Activated CD4-positive, alpha-beta memory T cell treated with anti-CD3 and anti-CD28 coated beads for 36 hours (primary cell): ENCODE measurements at regions not wholly inside any gene's neighbourhood (a gene's known extent, or its start where the extent isn't known, plus 50 kb on each side); places are given as distances from the start of the nearest gene placed in this dataset.

Source experiments
- CTCF ChIA-PET: fragments of 350-600 bp; sonication (Branson Sonifier 250); formaldehyde crosslinking; loops from one replicate; lab custom pipeline; 2021; ENCODE audit warnings: antibody characterized with exemption, inconsistent platforms; lab: Charles Lee
- POLR2A ChIA-PET: fragments of 350-600 bp; sonication (Branson Sonifier 250); formaldehyde crosslinking; loops from one replicate; lab custom pipeline; 2021; ENCODE audit warnings: antibody characterized with exemption; lab: Charles Lee
- DNase-seq: peaks from one replicate; pipeline ENCODE4 v3.0.0-alpha.2; 2020
- H3K27ac Mint-ChIP-seq: one replicate; pipeline ENCODE4 v1.8.0; 2021; ENCODE audit warnings: mixed read lengths
- H3K27me3 Mint-ChIP-seq: one replicate; pipeline ENCODE4 v1.8.0; 2021; ENCODE audit warnings: mixed read lengths
- H3K36me3 Mint-ChIP-seq: one replicate; pipeline ENCODE4 v1.8.0; 2021; ENCODE audit warnings: mixed read lengths
- H3K4me1 Mint-ChIP-seq: one replicate; pipeline ENCODE4 v1.8.0; 2021; ENCODE audit warnings: low read depth, mixed read lengths
- H3K4me3 Mint-ChIP-seq: one replicate; pipeline ENCODE4 v1.8.0; 2021; ENCODE audit warnings: mild to moderate bottlenecking, mixed read lengths
- H3K9me3 Mint-ChIP-seq: one replicate; pipeline ENCODE4 v1.8.0; 2021; ENCODE audit warnings: mixed read lengths
- intact Hi-C: fragments of 100-400 bp; cut with micrococcal nuclease; formaldehyde crosslinking; loops from one replicate; pipeline ENCODE4 v1.15.1; 2023

DNA sequence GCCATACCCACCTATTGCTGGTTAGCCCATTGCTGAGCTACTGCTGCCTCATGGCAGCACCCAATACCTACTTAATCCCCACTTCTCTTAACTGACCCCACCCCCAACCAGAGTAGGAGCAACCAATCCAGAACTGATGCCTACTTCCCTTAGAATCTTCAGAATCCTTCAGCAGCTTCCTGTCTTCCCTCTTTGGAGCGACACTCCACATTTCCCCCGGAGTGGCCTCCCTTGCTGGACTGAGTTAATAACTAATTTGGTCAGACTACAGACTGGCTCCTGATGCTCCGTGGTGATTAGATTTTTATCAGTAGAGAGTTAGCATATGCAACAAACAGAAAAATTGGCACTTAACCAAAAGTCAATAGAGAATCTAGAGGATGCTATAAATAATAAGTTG is 51.2 kb upstream of the UBR2 start:
- no peak for DNase-seq
- Mint-ChIP-seq H3K4me3 (no peak overlapping the region), H3K27ac (no peak overlapping the region), H3K9me3 (no peaks in the 10 kb centered on the region), H3K27me3 (no peaks in the 10 kb centered on the region), H3K36me3 (no peaks in the 10 kb centered on the region), H3K4me1 (peaks cover 12% of the 10 kb centered on the region)
- intact Hi-C loops: no loop called here
- ChIA-PET POLR2A (no interaction called here), CTCF (interaction anchor here (1.0 to 1.2 kb wide), 3 partner anchors 19 to 35 kb away, joined by 3 to 6 read pairs (median 3); no protein-coding TSS in a partner anchor)

DNA sequence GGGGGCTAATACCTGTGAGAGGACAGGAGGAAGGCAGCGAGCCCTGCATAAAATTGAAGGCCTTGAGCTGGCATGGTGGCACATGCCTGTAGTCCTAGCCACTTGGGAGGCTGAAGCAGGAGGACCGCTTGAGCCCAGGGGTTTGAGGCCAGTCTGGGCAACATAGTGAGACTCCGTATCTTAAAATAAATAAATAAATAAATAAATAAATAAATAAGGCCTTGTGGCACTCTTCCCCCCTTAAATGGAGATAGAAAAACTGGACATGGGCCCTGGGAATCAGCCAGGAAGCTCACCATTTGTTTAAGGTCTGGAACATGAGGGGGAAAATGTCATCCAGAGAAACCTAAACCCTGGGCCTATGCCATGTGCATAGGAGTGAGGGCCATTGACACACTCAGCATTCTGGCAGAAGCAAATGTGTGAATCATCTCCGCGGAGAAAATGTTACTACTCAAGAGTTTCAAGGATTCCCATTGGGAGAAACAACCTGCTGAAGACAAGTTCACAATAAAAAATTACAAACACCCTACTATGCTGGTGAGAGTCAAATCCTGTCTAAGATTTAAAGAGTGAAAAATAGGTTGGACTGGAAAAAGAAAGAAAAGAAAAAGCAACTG is 51.9 kb upstream of the UBR2 start:
- intact Hi-C loops: no loop called here
- ChIA-PET POLR2A (no interaction called here), CTCF (interaction anchor here (1.2 kb wide), 1 partner anchor 35 kb away, joined by 3 read pairs; no protein-coding TSS in a partner anchor)
- Mint-ChIP-seq H3K36me3 (no peaks in the 10 kb centered on the region), H3K27ac (no peak overlapping the region), H3K27me3 (no peaks in the 10 kb centered on the region), H3K4me3 (no peak overlapping the region), H3K9me3 (no peaks in the 10 kb centered on the region), H3K4me1 (peaks cover 12% of the 10 kb centered on the region)
- DNase-seq: no peak

DNA sequence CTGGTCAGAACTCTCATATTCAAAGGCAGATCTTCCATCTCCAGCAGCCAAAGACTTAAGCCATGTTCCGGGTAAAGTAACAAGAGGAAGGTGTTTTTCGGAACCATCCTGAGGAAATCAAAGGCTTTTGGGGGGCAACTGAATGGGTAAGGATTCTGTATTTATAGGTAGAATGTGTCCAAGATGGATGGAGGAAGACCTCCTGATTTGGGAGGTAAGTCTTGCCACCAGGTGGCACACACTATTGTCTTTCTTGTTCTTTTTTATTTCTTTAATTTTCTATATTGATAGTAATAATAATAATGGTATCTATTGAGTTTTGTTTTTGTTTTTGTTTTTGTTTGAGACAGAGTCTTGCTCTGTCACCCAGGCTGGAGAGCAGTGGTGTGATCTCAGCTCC is 53.0 kb upstream of the UBR2 start:
- Mint-ChIP-seq H3K36me3 (no peaks in the 10 kb centered on the region), H3K9me3 (no peaks in the 10 kb centered on the region), H3K4me3 (no peak overlapping the region), H3K27me3 (no peaks in the 10 kb centered on the region), H3K27ac (no peak overlapping the region), H3K4me1 (peaks cover 12% of the 10 kb centered on the region)
- ChIA-PET POLR2A (interaction anchor here (0.6 to 1.2 kb wide), 2 partner anchors 27 to 248 kb away, joined by 3 read pairs; no protein-coding TSS in a partner anchor), CTCF (interaction anchor here (1.9 kb wide), 1 partner anchor 37 kb away, joined by 14 read pairs; no protein-coding TSS in a partner anchor)
- no peak for DNase-seq
- intact Hi-C loops: no loop called here

DNA sequence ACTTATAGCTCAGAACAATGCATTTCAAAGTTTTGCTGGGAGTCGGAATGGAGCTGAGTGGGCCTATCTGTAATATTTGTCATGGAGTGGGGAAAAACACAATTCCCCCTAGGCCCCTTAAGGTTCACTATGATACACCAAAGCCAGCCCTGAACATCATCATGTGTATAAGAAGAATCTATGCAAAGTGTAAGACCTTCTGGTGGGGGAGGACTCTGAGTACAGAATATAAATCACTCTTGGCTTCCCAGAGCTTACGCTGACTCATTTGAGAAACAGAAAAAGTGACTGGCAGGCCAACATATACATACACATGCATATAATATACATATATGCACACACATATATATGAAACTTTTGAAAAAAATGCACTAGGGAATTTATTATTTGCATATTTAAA is 54.1 kb upstream of the UBR2 start:
- no peaks in the 10 kb centered on the region for H3K27me3 Mint-ChIP-seq
- CTCF ChIA-PET: interaction anchor here (0.7 to 1.9 kb wide), 4 partner anchors 10 to 375 kb away, joined by 3 to 14 read pairs (median 4); no protein-coding TSS in a partner anchor
- H3K27ac Mint-ChIP-seq: no peak overlapping the region
- intact Hi-C loops: loop anchor here (5.0 kb wide), 1 partner anchor 57 kb away; the partner anchor contains the start of gene TRERF1
- peak; percentile 26 for DNase-seq
- no peaks in the 10 kb centered on the region for H3K9me3 Mint-ChIP-seq
- H3K4me3 Mint-ChIP-seq: no peak overlapping the region
- H3K36me3 Mint-ChIP-seq: no peaks in the 10 kb centered on the region
- POLR2A ChIA-PET: interaction anchor here (0.8 to 1.2 kb wide), 2 partner anchors 11 to 26 kb away, joined by 3 read pairs; no protein-coding TSS in a partner anchor
- H3K4me1 Mint-ChIP-seq: peaks cover 12% of the 10 kb centered on the region

DNA sequence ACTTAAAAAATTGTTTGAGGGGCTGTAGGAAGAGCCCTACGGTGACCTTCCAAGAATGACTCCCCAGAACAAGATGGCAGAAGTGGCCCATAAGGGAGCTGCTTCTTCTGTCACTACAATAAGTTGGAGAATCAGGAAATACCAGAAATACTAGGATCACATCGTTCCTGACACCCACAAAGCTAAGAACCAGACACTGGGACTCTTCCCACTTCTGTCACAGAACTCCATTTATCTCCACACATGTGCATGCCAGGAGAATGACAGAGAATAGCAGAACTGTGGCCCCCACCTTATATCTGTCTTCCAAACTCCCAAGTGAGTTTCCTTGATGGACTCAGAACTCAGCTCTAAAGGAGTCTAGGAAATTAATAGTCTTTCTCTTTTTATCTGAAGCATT is 54.6 kb upstream of the UBR2 start:
- H3K36me3 Mint-ChIP-seq: no peaks in the 10 kb centered on the region
- DNase-seq: no peak
- intact Hi-C loops: loop anchor here (5.0 kb wide), 1 partner anchor 57 kb away; the partner anchor contains the start of gene TRERF1
- H3K9me3 Mint-ChIP-seq: no peaks in the 10 kb centered on the region
- H3K27me3 Mint-ChIP-seq: no peaks in the 10 kb centered on the region
- peaks cover 12% of the 10 kb centered on the region for H3K4me1 Mint-ChIP-seq
- ChIA-PET CTCF (interaction anchor here (0.7 to 1.9 kb wide), 3 partner anchors 11 to 376 kb away, joined by 3 to 14 read pairs (median 4); no protein-coding TSS in a partner anchor), POLR2A (interaction anchor here (0.8 to 1.2 kb wide), 2 partner anchors 11 to 25 kb away, joined by 3 read pairs; no protein-coding TSS in a partner anchor)
- H3K27ac Mint-ChIP-seq: no peak overlapping the region
- H3K4me3 Mint-ChIP-seq: no peak overlapping the region

DNA sequence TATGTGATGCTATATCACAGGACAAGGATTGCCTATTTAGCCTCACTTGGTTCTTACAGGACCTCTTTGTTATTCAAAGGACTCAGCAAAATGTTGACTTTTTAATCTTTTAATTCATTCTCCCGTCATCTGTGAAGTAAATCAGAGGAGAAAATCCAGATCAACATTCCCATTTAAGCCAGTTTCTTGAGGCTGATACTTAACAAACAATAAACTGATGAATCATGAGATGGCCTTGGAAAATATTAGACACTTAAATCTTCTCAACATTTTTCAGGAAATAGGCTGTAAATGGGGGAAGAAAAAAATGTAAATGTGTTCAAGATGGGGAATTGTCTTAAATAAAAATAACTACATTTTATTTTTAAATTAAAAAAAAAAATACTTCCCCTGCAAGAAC is 55.9 kb upstream of the UBR2 start:
- Mint-ChIP-seq H3K4me1 (peaks cover 20% of the 10 kb centered on the region), H3K9me3 (no peaks in the 10 kb centered on the region), H3K27me3 (no peaks in the 10 kb centered on the region), H3K36me3 (no peaks in the 10 kb centered on the region), H3K27ac (no peak overlapping the region), H3K4me3 (no peak overlapping the region)
- DNase-seq: no peak
- ChIA-PET CTCF (no interaction called here), POLR2A (no interaction called here)
- intact Hi-C loops: loop anchor here (5.0 kb wide), 1 partner anchor 56 kb away; the partner anchor contains the start of gene TRERF1

DNA sequence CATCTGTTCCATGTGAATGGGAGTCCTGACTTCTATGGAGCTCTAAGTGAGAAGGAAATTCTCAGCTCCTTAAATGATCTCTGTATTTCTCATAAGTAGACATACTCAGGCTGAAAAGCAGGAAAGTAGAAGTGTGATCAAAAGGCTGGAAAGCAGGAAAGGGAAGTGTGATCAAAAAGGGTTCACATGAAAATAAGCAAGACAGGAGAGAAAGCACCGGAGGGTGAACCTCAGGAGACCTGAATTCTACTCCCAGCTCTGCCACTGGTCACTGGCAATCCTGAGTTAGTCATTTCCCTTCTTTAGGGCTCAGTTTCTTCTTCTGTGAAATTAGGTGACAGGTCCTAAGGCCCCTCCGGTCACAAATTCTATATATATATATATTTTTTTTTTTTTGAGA is 55.5 kb upstream of the TRERF1 start:
- ChIA-PET POLR2A (no interaction called here), CTCF (interaction anchor here (0.8 kb wide), 1 partner anchor 40 kb away, joined by 3 read pairs; no protein-coding TSS in a partner anchor)
- Mint-ChIP-seq H3K4me1 (peaks cover 27% of the 10 kb centered on the region), H3K27me3 (no peaks in the 10 kb centered on the region), H3K4me3 (no peak overlapping the region), H3K9me3 (no peaks in the 10 kb centered on the region), H3K27ac (no peak overlapping the region), H3K36me3 (no peaks in the 10 kb centered on the region)
- DNase-seq: no peak
- intact Hi-C loops: loop anchor here (5.0 kb wide), 1 partner anchor 55 kb away; the partner anchor contains the start of gene TRERF1

DNA sequence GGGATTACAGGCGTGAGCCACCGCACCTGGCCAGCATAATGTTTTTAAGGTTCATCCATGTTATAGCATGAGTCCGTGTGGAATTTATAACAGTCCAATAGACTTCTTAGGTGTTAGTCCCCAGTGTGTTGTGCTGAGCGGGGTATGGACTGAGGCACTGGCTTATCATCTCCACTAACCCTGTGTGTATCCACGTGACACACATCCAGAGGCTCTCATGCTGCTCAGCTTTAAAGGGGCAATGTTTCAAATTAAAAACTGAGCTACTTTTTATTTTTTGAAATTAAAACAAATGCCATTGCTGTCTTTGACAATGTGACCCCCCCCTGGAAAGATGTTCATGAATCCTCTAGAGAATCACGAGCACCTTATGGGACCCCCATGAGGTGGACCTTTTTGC is 54.3 kb upstream of the TRERF1 start:
- Mint-ChIP-seq H3K27me3 (no peaks in the 10 kb centered on the region), H3K4me1 (peaks cover 33% of the 10 kb centered on the region), H3K9me3 (no peaks in the 10 kb centered on the region), H3K27ac (no peak overlapping the region), H3K4me3 (no peak overlapping the region), H3K36me3 (no peaks in the 10 kb centered on the region)
- POLR2A ChIA-PET: no interaction called here
- intact Hi-C loops: loop anchor here (5.0 kb wide), 1 partner anchor 54 kb away; the partner anchor contains the start of gene TRERF1
- no peak for DNase-seq
- CTCF ChIA-PET: interaction anchor here (0.6 to 1.0 kb wide), 2 partner anchors 10 to 41 kb away, joined by 3 read pairs; no protein-coding TSS in a partner anchor

DNA sequence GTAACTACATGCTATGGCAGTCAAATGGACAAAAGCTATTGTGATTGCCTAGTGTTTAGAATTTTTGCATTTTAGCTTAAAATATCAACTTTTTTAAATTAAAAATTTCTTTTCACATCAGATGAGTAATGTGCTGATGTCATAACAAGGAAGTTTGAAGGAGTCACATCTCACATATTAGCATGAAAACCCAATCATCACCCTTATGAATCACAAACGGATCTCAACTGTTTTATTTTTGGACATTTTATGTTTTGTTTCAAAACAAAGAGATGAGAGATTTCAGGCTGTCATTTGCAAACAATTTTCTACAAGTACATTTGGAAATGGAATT is 53.6 kb upstream of the TRERF1 start:
- DNase-seq: no peak
- Mint-ChIP-seq H3K4me1 (peaks cover 33% of the 10 kb centered on the region), H3K4me3 (no peak overlapping the region), H3K9me3 (no peaks in the 10 kb centered on the region), H3K36me3 (no peaks in the 10 kb centered on the region), H3K27me3 (no peaks in the 10 kb centered on the region), H3K27ac (no peak overlapping the region)
- intact Hi-C loops: loop anchor here (5.0 kb wide), 1 partner anchor 53 kb away; the partner anchor contains the start of gene TRERF1
- POLR2A ChIA-PET: interaction anchor here (1.2 kb wide), 1 partner anchor 53 kb away, joined by 3 read pairs; no protein-coding TSS in a partner anchor
- CTCF ChIA-PET: interaction anchor here (1.2 to 1.6 kb wide), 2 partner anchors 27 to 42 kb away, joined by 3 to 5 read pairs; no protein-coding TSS in a partner anchor

DNA sequence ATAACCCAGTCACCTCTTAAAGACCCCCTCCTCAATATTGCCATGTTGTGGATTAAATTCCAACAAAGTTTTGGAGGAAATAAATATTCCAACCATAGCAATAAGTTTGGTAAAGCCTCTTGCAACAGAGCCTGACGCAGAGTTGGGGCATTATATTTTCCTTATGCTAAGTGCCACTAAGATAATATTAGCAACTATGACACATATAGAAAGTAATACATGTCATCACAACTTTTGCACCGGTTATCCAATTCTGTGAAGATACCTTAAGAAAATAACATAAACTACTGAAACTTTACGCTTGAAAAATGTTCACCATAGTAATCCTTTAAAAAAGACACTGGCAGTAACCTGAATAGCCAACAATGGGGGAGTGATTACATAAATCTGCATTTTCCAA is 52.2 kb upstream of the TRERF1 start:
- Mint-ChIP-seq H3K4me1 (peaks cover 21% of the 10 kb centered on the region), H3K36me3 (no peaks in the 10 kb centered on the region), H3K4me3 (no peak overlapping the region), H3K27me3 (no peaks in the 10 kb centered on the region), H3K27ac (no peak overlapping the region), H3K9me3 (no peaks in the 10 kb centered on the region)
- DNase-seq: no peak
- intact Hi-C loops: no loop called here
- CTCF ChIA-PET: interaction anchor here (0.7 to 1.6 kb wide), 2 partner anchors 44 to 51 kb away, joined by 3 to 5 read pairs; no protein-coding TSS in a partner anchor
- POLR2A ChIA-PET: no interaction called here

DNA sequence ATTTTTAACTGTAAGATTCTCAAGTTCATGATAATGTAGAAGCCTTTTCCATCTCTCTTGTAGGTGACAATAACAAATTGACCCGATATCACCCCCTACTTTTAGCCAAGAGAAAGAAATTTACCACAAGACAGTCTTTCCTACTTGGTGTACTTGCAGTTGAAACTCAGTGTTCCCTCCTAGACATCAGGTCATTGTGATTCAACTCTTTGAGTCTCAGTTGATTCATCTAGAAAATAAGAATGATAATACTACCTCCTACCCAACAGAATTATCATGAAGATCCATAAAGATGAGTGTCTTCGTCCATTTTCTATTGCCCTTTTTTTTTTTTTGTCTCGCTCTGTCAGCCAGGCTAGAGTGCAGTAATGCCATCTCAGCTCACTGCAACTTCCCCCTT is 51.3 kb upstream of the TRERF1 start:
- Mint-ChIP-seq H3K27me3 (no peaks in the 10 kb centered on the region), H3K4me3 (no peak overlapping the region), H3K36me3 (no peaks in the 10 kb centered on the region), H3K4me1 (peaks cover 21% of the 10 kb centered on the region), H3K27ac (no peak overlapping the region), H3K9me3 (no peaks in the 10 kb centered on the region)
- ChIA-PET CTCF (no interaction called here), POLR2A (no interaction called here)
- DNase-seq: no peak
- intact Hi-C loops: loop anchor here (1.0 kb wide), 1 partner anchor 17 kb away; no protein-coding TSS in a partner anchor

DNA sequence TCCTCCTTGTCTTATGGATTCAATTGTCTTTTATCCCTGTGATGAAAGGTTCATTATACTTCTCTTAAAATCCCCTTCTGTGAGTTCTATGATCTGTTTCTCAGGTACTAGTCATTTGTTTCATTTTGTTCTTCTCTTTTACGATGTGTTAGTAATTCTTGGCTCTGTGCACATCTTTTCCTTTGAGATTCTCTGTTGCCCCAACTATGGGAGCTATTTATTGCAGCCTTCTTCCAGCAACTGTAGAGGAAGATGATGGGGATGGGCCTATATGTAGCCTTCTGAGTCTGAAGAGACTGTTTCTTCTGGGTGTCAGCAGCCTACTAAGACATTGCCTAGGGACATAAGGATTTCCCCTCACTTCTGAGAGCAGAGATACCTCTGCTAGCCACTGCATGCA is 50.4 kb upstream of the TRERF1 start:
- no peak for DNase-seq
- ChIA-PET CTCF (interaction anchor here (0.5 to 1.1 kb wide), 3 partner anchors 29 to 61 kb away, joined by 3 to 5 read pairs (median 4); no protein-coding TSS in a partner anchor), POLR2A (interaction anchor here (0.5 kb wide), 1 partner anchor 40 kb away, joined by 3 read pairs; no protein-coding TSS in a partner anchor)
- intact Hi-C loops: loop anchor here (1.0 kb wide), 1 partner anchor 18 kb away; no protein-coding TSS in a partner anchor
- Mint-ChIP-seq H3K4me3 (no peak overlapping the region), H3K27ac (no peak overlapping the region), H3K27me3 (no peaks in the 10 kb centered on the region), H3K9me3 (no peaks in the 10 kb centered on the region), H3K36me3 (no peaks in the 10 kb centered on the region), H3K4me1 (peaks cover 21% of the 10 kb centered on the region)
